ENCODE measurements at regions not wholly inside any gene's neighbourhood (a gene's known extent, or its start where the extent isn't known, plus 50 kb on each side); places are given as distances from the start of the nearest gene placed in this dataset.

DNA sequence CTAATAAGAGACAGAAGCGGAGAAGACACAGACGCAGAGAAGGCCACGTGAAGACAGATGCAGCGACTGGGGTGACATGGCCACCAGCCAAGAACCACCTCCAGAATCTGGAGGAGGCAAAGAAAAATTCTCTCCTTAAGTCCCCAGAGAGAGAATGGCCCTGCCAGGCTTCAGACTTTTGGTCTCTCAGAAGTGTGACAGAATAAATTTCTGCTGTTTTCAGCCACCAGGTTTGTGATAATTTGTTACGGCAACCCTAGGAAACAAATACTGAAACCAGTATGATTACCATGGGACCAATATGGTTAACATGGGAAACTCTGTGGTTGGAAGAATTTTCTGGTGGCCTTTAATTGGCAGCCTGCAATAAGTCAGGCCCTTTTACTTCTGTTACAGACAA lies 63.9 kb upstream of the DOCK9 start:
- TF ChIP-seq, protein P1, sequence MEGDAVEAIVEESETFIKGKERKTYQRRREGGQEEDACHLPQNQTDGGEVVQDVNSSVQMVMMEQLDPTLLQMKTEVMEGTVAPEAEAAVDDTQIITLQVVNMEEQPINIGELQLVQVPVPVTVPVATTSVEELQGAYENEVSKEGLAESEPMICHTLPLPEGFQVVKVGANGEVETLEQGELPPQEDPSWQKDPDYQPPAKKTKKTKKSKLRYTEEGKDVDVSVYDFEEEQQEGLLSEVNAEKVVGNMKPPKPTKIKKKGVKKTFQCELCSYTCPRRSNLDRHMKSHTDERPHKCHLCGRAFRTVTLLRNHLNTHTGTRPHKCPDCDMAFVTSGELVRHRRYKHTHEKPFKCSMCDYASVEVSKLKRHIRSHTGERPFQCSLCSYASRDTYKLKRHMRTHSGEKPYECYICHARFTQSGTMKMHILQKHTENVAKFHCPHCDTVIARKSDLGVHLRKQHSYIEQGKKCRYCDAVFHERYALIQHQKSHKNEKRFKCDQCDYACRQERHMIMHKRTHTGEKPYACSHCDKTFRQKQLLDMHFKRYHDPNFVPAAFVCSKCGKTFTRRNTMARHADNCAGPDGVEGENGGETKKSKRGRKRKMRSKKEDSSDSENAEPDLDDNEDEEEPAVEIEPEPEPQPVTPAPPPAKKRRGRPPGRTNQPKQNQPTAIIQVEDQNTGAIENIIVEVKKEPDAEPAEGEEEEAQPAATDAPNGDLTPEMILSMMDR (IDR thresholded peaks at IDR 0.05; ENCODE audit: borderline replicate concordance, extremely low read depth, low read length, poor library complexity, severe bottlenecking): no peak
- no peak for TF ChIP-seq EZH2 (IDR thresholded peaks at IDR 0.05; ENCODE audit: borderline replicate concordance, low read depth, low read length, severe bottlenecking)
